CD14-positive monocyte (primary cell): ENCODE measurements at regions not wholly inside any gene's neighbourhood (a gene's known extent, or its start where the extent isn't known, plus 50 kb on each side); places are given as distances from the start of the nearest gene placed in this dataset.

Experiments
- DNase-seq, 3 donors: peaks; one replicate each; pipeline ENCODE4 v3.0.0-alpha.2; 2011 to 2022
- H2AFZ ChIP-seq: 2 replicates; pipeline ENCODE4 v1.6.0; 2012; ENCODE audit warnings: mild to moderate bottlenecking, low read depth, low read length, inconsistent platforms; ENCODE audit not compliant: insufficient read depth, poor library complexity, severe bottlenecking
- H3K27ac ChIP-seq, 2 donors: 1 replicate in 1 of 2; 2 replicates in 1 of 2; pipeline ENCODE4 v1.5.1; 2012 to 2013; ENCODE audit warnings: low read length in 2 of 2, control low read depth in 1 of 2, inconsistent platforms in 1 of 2, low read depth in 1 of 2, mild to moderate bottlenecking in 1 of 2
- H3K27me3 ChIP-seq, 2 donors: one replicate each; pipeline versions ENCODE4 v1.6.0 to v1.6.1; 2011 to 2013; ENCODE audit warnings: low read length in 2 of 2; ENCODE audit not compliant: control insufficient read depth in 2 of 2, insufficient read depth in 2 of 2
- H3K36me3 ChIP-seq, 2 donors: replicated peaks in 1 of 2; 1 replicate in 1 of 2; 2 replicates in 1 of 2; pipeline versions ENCODE4 v1.5.1 to v1.6.1; 2012 to 2013; ENCODE audit warnings: low read length in 2 of 2, control low read depth in 1 of 2, inconsistent platforms in 1 of 2, mild to moderate bottlenecking in 1 of 2; ENCODE audit not compliant: insufficient read depth in 2 of 2, control insufficient read depth in 1 of 2
- H3K4me1 ChIP-seq, 2 donors: 1 replicate in 1 of 2; 2 replicates in 1 of 2; pipeline versions ENCODE4 v1.5.1 to v1.6.1; 2012 to 2013; ENCODE audit warnings: low read length in 2 of 2, control low read depth in 1 of 2, inconsistent platforms in 1 of 2, mild to moderate bottlenecking in 1 of 2, moderate library complexity in 1 of 2; ENCODE audit not compliant: insufficient read depth in 2 of 2, control insufficient read depth in 1 of 2
- H3K4me2 ChIP-seq: replicated peaks from 2 replicates; pipeline ENCODE3; 2012; ENCODE audit warnings: low read length, moderate library complexity, mild to moderate bottlenecking; ENCODE audit not compliant: poor library complexity, severe bottlenecking; ENCODE audit errors: extremely low read depth
- H3K4me3 ChIP-seq, 3 experiments: fragments of 200-600 bp in 1 of 3; sonication (generic) in 1 of 3; replicated peaks in 1 of 3; 1 replicate in 2 of 3; 2 replicates in 1 of 3; pipeline ENCODE4 v1.5.1; 2011 to 2013; ENCODE audit warnings: low read length in 3 of 3, mild to moderate bottlenecking in 3 of 3, control low read depth in 2 of 3, low read depth in 2 of 3, inconsistent platforms in 1 of 3, moderate library complexity in 1 of 3
- H3K79me2 ChIP-seq: 2 replicates; pipeline ENCODE4 v1.6.0; 2012; ENCODE audit warnings: mild to moderate bottlenecking, control low read depth, inconsistent platforms, low read length, moderate library complexity; ENCODE audit not compliant: insufficient read depth
- H3K9ac ChIP-seq: 2 replicates; pipeline ENCODE4 v1.6.0; 2017; ENCODE audit warnings: low read length, mild to moderate bottlenecking; ENCODE audit not compliant: insufficient read depth, poor library complexity, severe bottlenecking
- H3K9me3 ChIP-seq, 2 donors: replicated peaks in 1 of 2; 1 replicate in 1 of 2; 2 replicates in 1 of 2; pipeline versions ENCODE4 v1.5.1 to v1.6.1; 2012 to 2013; ENCODE audit warnings: low read length in 2 of 2, control low read depth in 1 of 2; ENCODE audit not compliant: control insufficient read depth in 1 of 2, insufficient read depth in 1 of 2
- H4K20me1 ChIP-seq: 2 replicates; pipeline ENCODE4 v1.6.0; 2012; ENCODE audit warnings: mild to moderate bottlenecking, low read length, control low read depth, moderate library complexity; ENCODE audit not compliant: insufficient read depth
- H3K27ac Mint-ChIP-seq, 7 donors: one replicate each; pipeline ENCODE4 v1.8.0; 2020; ENCODE audit warnings: mild to moderate bottlenecking in 7 of 7, mixed read lengths in 7 of 7, moderate library complexity in 6 of 7, inconsistent platforms in 2 of 7
- H3K27me3 Mint-ChIP-seq, 3 donors: one replicate each; pipeline ENCODE4 v1.8.0; 2021 to 2022; ENCODE audit warnings: low read depth in 3 of 3, mild to moderate bottlenecking in 3 of 3, mixed read lengths in 3 of 3, moderate library complexity in 3 of 3, inconsistent platforms in 1 of 3
- H3K36me3 Mint-ChIP-seq, 2 donors: one replicate each; pipeline ENCODE4 v1.8.0; 2020; ENCODE audit warnings: mixed read lengths in 2 of 2, inconsistent platforms in 1 of 2, mild to moderate bottlenecking in 1 of 2
- H3K4me1 Mint-ChIP-seq: one replicate; pipeline ENCODE4 v1.8.0; 2020; ENCODE audit warnings: mild to moderate bottlenecking, mixed read lengths
- H3K4me3 Mint-ChIP-seq, 2 donors: one replicate each; pipeline ENCODE4 v1.8.0; 2020; ENCODE audit warnings: mild to moderate bottlenecking in 2 of 2, mixed read lengths in 2 of 2, moderate library complexity in 1 of 2
- H3K9me3 Mint-ChIP-seq, 7 donors: one replicate each; pipeline ENCODE4 v1.8.0; 2020 to 2022; ENCODE audit warnings: mixed read lengths in 7 of 7, mild to moderate bottlenecking in 6 of 7, moderate library complexity in 6 of 7, inconsistent platforms in 2 of 7
- WGBS: methylation state at CpG from one replicate; pipeline ENCODE4 v1.1.5; 2013; ENCODE audit warnings: missing lambda C conversion rate; ENCODE audit not compliant: insufficient coverage; 5-methylcytosine and 5-hydroxymethylcytosine counted together
- intact Hi-C, 2 donors: fragments of 100-400 bp; cut with micrococcal nuclease; formaldehyde crosslinking; loops; one replicate each; pipeline versions ENCODE4 v1.15.0 to v1.15.1; 2023
- TF ChIP-seq, protein P1 (sequence below): fragments of 200-600 bp; IDR thresholded peaks from one replicate; pipeline ENCODE4 v1.8.0; 2022; ENCODE audit warnings: antibody characterized with exemption, mild to moderate bottlenecking

DNA sequence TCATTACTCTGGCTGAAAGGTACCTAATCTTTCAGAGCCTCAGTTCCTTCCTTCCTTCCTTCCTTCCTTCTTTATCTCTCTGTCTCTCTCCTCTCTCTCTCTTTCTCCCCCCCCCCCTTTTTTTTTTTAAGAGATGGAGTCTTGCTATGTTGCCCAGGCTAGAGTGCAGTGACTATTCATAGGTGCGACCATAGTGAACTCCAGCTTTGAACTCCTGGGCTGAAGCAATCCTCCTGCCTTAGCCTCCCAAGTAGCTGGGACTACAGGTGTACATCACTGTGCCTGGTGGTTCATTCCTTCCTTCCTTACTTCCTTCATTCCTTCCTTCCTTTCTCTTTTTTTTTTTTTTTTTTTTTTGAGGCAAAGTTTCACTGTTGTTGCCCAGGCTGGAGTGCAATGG, 64.3 kb upstream of the MAP4K3 start:
- Histone ChIP-seq H2AFZ (no peak overlapping the region), H3K36me3 (no peaks in the 10 kb centered on the region), H3K27me3 (no peaks in the 10 kb centered on the region), H4K20me1 (no peaks in the 10 kb centered on the region), H3K4me2 (no peak overlapping the region), H3K27ac (no peak overlapping the region), H3K4me1 (peaks cover 12 to 14% of the 10 kb centered on the region in 2 donors), H3K79me2 (no peaks in the 10 kb centered on the region), H3K9me3 (no peaks in the 10 kb centered on the region), H3K9ac (no peak overlapping the region), H3K4me3 (no peak overlapping the region)
- Mint-ChIP-seq H3K4me1 (peaks cover 12% of the 10 kb centered on the region), H3K9me3 (peaks cover 0 to 2% (median 0%) of the 10 kb centered on the region in 7 donors), H3K36me3 (no peaks in the 10 kb centered on the region), H3K27ac (peak overlapping the region in 1 of 7 donors; percentile 50), H3K27me3 (peaks cover under 1 to 3% (median 3%) of the 10 kb centered on the region in 3 donors), H3K4me3 (no peak overlapping the region)
- TF ChIP-seq, protein P1, sequence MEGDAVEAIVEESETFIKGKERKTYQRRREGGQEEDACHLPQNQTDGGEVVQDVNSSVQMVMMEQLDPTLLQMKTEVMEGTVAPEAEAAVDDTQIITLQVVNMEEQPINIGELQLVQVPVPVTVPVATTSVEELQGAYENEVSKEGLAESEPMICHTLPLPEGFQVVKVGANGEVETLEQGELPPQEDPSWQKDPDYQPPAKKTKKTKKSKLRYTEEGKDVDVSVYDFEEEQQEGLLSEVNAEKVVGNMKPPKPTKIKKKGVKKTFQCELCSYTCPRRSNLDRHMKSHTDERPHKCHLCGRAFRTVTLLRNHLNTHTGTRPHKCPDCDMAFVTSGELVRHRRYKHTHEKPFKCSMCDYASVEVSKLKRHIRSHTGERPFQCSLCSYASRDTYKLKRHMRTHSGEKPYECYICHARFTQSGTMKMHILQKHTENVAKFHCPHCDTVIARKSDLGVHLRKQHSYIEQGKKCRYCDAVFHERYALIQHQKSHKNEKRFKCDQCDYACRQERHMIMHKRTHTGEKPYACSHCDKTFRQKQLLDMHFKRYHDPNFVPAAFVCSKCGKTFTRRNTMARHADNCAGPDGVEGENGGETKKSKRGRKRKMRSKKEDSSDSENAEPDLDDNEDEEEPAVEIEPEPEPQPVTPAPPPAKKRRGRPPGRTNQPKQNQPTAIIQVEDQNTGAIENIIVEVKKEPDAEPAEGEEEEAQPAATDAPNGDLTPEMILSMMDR: no peak
- intact Hi-C loops: no loop called here
- DNase-seq: no peak
- WGBS: no CpG with 5 or more reads among the region's 1 CpG

DNA sequence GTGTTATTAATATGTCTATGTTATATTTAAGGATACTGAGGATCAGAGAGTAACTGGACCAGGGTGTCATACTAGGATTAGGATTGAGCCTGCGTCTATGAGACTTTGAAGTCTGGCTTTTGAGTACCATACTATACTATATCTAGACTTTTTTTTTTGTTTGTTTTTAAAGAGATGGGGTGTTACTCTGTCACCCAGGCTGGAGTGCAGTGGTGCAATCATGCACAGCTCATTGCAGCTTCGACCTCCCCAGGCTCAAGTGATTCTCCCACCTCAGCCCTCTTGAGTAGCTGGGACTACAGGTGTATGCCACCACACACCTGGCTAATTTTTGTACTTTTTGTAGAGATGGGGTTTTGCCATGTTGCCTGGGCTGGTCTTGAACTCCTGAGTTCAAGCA, 66.2 kb upstream of the MAP4K3 start:
- Histone ChIP-seq H4K20me1 (no peaks in the 10 kb centered on the region), H3K9ac (no peak overlapping the region), H3K9me3 (no peaks in the 10 kb centered on the region), H3K4me2 (no peak overlapping the region), H3K79me2 (no peaks in the 10 kb centered on the region), H2AFZ (no peak overlapping the region), H3K4me3 (no peak overlapping the region), H3K27me3 (no peaks in the 10 kb centered on the region), H3K27ac (no peak overlapping the region), H3K4me1 (peaks cover 12 to 14% of the 10 kb centered on the region in 2 donors), H3K36me3 (no peaks in the 10 kb centered on the region)
- Mint-ChIP-seq H3K9me3 (peaks cover 0 to 2% (median 0%) of the 10 kb centered on the region in 7 donors), H3K4me1 (peaks cover 12% of the 10 kb centered on the region), H3K27me3 (peaks cover 0 to 3% (median 2%) of the 10 kb centered on the region in 3 donors), H3K27ac (no peak overlapping the region), H3K4me3 (no peak overlapping the region), H3K36me3 (no peaks in the 10 kb centered on the region)
- WGBS: no CpG with 5 or more reads among the region's 2 CpGs
- TF ChIP-seq, protein P1: no peak
- intact Hi-C loops: no loop called here
- no peak for DNase-seq
